GM18520 (cell line): ENCODE measurements at regions not wholly inside any gene's neighbourhood (a gene's known extent, or its start where the extent isn't known, plus 50 kb on each side); places are given as distances from the start of the nearest gene placed in this dataset.

ENCODE experiments used
- ATAC-seq: cut with Tn5 transposase; IDR thresholded peaks from one replicate; pipeline ENCODE4 v1.9.1; 2021; ENCODE audit not compliant: unreplicated experiment

- ATAC-seq = no peak
Measured at GRCh38 chr21:28483301-28484035, 509.2 kb downstream of the LTN1 start.

DNA sequence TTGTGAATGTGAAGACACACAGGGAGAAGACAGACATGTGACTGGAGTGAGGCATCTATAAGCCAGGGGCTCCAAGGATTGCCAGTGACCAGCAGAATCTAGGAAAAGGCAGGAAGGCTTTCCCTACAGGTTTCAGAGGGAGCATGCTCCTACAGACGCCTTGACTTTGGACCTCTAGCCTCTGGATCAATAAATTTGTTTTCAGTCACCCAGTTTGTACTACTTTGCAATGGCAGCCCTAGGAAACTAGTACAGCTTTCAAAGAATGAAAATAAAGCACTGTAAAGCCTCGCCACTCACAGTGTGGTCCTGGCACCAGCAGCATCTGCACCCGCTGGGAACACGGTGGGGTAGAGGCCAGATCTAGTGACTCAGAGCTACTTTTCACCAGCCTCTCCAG, 510.0 kb downstream of the LTN1 start:
- no peak for ATAC-seq

- ATAC-seq = peak; percentile 68
Measured at GRCh38 chr21:28480470-28480869, 512.2 kb downstream of the LTN1 start.

DNA sequence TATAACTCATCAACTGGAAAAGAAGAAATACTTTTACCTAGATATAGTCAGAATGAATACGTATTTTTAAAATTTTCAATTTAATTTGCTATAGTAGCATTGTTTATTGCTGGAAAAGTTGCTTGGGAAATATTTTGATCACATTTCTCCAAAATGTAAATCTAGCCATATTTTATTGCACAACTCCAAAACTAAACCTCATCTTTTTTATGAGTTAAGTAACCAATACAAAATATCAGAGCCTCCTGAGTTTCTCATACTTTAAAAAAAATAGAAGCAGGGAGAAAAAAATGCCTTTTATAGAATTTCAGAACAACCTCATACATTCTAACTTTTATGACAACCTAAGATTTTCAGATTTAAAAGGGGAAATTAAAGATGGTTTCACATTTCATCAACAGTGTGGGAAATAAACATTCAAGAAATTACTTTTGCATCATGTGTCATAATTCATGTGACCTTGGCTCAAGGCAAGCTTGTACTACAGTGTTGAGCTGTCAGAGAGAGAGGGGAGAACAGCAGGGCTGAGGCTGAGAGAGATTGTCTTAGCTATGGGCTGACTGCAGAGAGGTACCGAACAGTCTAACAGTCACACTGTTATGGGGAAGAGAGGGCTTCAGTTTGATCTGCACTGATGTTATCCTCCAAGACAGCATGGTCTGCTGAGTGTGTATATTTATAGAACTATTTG, 519.0 kb downstream of the LTN1 start:
- peak; percentile 79 for ATAC-seq

DNA sequence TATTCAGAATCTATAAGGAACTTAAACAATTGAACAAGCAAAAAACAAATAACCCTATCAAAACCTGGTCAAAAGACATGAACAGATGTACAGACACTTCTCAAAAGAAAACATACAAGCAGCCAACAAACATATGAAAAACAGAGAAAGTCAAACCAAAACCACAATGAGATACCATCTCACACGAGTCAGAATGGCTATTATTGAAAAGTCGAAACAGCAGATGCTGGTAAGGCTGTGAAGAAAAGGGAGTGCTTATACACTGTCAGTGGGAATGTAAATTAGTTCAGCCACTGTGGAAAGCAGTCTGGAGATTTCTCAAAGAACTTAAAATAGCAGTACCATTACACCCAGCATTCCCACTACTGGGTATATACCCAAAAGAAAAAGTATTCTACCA, 520.1 kb downstream of the LTN1 start:
- ATAC-seq = peak; percentile 58

GRCh38 chr21:28464988-28465387, 527.7 kb downstream of the LTN1 start:
- no peak for ATAC-seq

- no peak for ATAC-seq
Measured at GRCh38 chr21:28464095-28464494, 528.6 kb downstream of the LTN1 start.

DNA sequence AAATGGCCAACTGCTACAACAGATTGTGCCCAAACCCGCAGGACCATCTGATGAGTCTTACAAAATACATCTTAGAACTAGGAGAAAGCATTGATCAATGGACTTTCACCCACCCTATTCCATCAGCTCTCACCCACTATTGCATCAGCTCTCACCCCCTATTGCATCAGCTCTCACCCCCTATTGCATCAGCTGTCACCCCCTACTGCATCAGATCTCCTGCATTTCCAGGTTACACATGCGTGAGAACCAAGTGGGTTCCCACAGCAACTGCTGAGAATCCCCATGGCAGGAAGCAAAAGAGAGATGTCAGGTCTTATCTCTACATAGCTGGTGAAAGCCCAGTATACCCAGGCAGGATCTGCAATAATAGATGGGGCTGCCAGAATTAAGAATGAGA, 533.5 kb downstream of the LTN1 start:
- no peak for ATAC-seq

GRCh38 chr21:28458446-28458845, 534.2 kb downstream of the LTN1 start:
- ATAC-seq = no peak

GRCh38 chr21:28455253-28455600, 537.5 kb downstream of the LTN1 start:
- ATAC-seq = no peak

DNA sequence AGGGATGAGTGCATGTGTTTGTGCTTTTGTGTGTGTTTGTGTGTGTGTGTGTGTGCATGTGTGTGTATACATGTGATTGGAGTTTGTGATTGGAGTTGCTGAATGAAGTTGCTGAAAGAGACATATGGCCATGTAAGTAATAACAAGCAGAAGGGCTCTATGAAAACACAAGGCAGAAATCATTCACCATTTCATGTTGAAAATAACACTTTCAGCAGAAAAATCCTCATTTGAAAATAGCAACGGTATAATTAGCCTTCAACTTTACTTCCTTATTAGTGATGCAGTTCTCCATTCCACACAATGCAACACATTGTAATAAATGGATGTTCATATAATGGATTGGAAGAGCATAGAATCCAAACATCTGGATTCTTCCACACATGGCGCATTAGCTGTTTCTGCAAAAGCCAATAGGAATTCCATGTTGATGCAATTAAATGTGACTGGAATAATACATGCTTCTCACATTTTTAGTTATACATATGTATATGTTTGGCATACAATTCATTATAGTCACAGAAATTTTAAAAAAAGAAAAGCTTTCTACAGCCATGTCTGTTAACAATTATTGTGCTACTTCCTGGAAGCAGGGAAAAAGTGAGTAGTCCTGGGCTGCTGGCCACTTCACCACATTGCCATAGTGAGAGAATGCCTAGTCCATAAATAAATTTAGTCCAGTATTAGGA, 538.0 kb downstream of the LTN1 start:
- ATAC-seq = no peak

DNA sequence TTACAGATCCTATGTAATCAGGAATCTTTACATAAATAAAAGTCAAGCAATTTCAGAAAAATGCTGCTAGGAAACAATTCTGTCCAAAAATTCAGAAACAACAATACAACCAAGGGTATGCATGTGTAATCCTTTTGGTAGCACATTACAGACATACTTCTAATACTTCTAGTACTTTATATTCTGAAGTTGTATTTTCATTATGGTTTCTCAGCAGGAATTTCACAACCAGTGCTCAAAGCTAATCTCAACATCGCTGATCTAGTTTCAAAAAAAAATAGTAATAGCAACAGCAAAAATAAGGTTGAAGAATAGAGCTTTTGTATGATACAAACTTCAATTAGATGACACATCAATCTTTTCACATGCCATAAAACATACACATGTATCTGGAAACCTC, 545.2 kb downstream of the LTN1 start:
- ATAC-seq = no peak

DNA sequence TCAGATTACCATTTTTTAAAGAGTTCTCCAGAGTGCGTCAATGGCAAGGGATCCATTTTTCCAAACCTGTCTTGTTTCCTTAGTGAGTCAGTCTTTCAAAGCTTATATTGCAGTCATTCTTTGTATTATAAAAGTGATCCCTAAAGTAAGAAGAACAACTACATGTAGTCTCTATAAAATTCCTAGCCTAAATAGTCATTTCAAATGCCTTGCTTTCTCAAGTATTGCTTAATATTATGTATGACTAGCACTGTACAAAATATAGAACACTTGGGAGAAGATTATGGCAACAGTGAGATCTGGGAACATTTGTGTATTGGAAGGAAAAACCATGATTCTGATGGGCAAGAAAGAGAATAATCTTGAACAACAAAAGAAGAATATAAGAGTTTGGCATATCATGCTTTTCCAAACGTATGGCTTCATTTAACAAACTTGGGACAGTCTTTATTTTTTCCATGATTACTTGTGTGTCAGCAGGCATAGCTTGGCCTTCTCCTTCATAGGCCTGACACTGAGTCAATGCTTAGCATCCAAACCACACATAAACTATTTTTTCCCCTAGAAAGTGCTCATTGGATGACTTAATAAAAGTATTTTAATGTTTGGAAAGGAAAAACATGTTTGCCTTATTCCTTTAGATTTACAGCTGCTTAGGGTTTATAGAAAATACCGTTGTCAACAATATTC, 547.4 kb downstream of the LTN1 start:
- ATAC-seq = no peak

DNA sequence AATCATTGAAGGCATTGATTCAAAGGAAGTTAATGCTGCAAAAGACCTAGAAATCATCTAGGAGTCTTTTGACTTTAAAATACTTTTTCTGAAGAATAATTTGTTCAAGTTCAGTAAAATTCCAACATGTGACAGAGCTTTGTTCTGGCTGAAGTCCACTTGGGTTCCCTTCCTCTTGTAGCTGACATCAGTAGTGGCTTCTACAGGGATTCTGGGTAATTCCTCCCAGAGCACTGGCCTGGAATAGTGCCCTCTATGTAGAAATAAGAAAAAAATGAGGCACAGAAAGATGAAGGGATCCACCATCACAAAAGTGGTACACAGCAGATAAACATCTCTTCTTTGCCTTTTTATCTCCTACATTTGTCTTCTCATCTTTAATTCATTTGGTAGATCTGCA, 548.1 kb downstream of the LTN1 start:
- no peak for ATAC-seq

- ATAC-seq = no peak
Measured at GRCh38 chr21:28444111-28444510, 548.6 kb downstream of the LTN1 start.

DNA sequence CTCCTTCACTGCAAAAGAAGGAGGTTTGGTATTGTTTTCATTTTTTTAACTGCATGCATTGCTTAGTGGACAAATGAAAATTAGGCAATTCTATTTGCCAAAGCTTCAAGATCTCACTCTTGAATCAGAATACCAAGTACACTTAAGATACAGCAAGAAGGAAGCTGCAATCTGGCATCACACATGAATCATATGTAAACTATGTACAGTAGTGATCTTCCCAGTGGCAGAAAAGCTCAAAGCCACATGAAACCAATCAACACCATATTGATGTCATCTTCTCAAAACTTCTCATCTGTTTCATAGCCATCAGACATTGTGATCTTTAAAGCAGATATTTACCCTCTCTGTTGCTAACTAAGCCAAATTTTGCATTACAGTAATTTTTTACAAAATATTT, 550.1 kb downstream of the LTN1 start:
- ATAC-seq = no peak

- no peak for ATAC-seq
Measured at GRCh38 chr21:28442085-28442484, 550.6 kb downstream of the LTN1 start.

DNA sequence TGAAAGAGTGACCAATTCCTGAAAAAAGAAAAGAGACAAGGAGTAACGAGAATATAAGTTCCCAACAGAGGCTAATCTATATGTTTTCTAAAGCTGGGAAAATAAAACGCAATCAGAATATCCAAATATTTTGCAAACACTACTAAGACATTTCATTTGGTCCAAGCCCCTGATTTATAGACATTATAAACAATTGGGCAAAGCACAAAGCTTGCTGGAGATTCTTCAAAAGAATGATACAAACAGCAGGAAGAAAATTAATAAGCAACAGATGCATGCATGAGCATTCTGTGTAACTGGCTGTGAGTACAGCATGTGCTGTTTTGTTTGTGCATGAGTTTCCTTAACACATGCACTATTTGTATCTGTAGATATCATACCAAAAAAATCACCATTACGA, 552.9 kb downstream of the LTN1 start:
- no peak for ATAC-seq

- ATAC-seq = no peak
Measured at GRCh38 chr21:28439251-28439650, 553.4 kb downstream of the LTN1 start.

DNA sequence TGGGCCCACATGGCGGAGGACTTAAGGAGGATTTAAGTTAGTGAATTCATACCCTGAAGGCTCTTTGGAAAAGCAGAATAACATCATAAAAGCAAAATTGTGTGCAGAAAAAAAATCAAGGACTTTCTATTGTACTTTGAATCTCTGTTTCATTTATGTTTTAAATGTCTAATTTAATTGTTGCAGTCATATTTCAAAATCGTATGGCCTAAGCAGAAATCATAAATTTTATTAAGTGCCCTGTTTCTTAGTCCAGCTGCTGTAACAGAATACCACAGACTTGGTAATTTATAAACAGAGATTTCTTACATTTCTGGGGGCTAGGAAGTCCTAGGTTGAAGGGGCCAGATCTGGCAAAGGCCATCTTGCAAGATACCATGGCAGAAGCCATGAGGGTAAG, 555.6 kb downstream of the LTN1 start:
- ATAC-seq = no peak

DNA sequence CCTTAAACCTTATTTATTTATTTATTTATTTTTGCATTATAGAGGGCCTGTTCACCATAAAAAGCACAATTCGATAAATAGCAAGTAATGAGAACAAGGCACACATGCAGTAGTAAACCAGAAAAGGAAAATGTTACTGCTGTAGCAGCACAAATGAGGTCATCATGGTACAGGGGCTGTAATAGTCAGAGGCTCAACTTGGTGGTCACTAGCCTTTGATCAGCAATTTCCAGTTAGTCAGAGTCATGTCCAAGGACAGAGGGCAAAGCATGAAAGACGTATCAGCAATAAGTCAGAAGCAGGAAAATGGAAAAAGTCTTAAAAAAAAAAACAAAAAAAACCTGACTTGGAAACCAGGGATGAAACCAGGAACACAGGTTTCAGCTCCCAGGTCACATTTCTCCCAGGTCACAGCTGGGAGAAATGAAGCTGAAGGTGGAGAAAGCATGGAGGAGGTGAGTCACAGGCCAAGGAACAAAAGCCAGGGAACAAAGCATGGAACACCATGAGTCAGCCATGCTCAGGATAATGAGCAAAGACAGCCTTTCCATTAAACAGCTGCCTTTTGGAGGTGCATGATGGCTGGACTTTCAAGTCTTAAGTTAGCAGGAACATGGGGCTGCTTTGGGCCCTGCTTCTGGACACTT, 556.3 kb downstream of the LTN1 start:
- no peak for ATAC-seq
